K562 (cell line): ENCODE measurements at regions not wholly inside any gene's neighbourhood (a gene's known extent, or its start where the extent isn't known, plus 50 kb on each side); places are given as distances from the start of the nearest gene placed in this dataset.

Experiments
- ATAC-seq: fragments of 200-7000 bp; cut with Tn5 transposase; 3 replicates; pipeline ENCODE4 v1.9.1; 2020; ENCODE audit warnings: moderate library complexity
- BruUV-seq: library from RNA; stranded (reverse); fragments of 400-500 nt; replicated peaks from 2 replicates; lab custom pipeline; 2021; lab: Mats Ljungman, UMichigan
- CTCF ChIA-PET: fragments of 300-600 bp; formaldehyde crosslinking; extraction: SDS; loops from one replicate; lab custom pipeline; 2021; ENCODE audit warnings: low intra/inter-chr PET ratio; lab: Yijun Ruan, JAX
- POLR2A ChIA-PET: fragments of 300-600, 350-650 bp; sonication (Branson Sonifier 250); formaldehyde crosslinking; extraction: SDS; loops from one replicate; lab custom pipeline; 2021; ENCODE audit warnings: antibody characterized with exemption, inconsistent platforms; lab: Yijun Ruan, JAX
- DNase-seq, 4 experiments: peaks; one replicate each; pipeline versions ENCODE4 v3.0.0 to v3.0.0-alpha.2; 2011 to 2018; ENCODE audit warnings: low spot score in 3 of 4, mixed read lengths in 3 of 4; ENCODE audit errors: extremely low read depth in 1 of 4
- FAIRE-seq: peaks from 2 replicates; lab custom pipeline; 2011; peaks lifted over from hg19 to GRCh38; lab: Jason Lieb, UNC
- H2AFZ ChIP-seq: 2 replicates; pipeline ENCODE4 v1.6.0; 2011; ENCODE audit warnings: low read depth, low read length, control low read depth, inconsistent platforms
- H3K27ac ChIP-seq: fragments of 200-600 bp; 3 replicates; pipeline ENCODE4 v1.8.0; 2011; ENCODE audit warnings: low read depth, mild to moderate bottlenecking, control low read depth, inconsistent platforms, low read length, moderate library complexity, mixed read lengths; ENCODE audit errors: extremely low read depth
- H3K27me3 ChIP-seq, 2 experiments: fragments of 300-600 bp in 1 of 2; 2 replicates in 1 of 2; 3 replicates in 1 of 2; pipeline versions ENCODE4 v1.6.0 to v1.8.0; 2011; ENCODE audit warnings: inconsistent platforms in 2 of 2, low read length in 2 of 2, mild to moderate bottlenecking in 1 of 2, mixed read lengths in 1 of 2, moderate library complexity in 1 of 2; ENCODE audit not compliant: control insufficient read depth in 2 of 2, insufficient read depth in 2 of 2
- H3K36me3 ChIP-seq: fragments of 300-600 bp; 3 replicates; pipeline ENCODE4 v1.8.0; 2011; ENCODE audit warnings: mild to moderate bottlenecking, low read length, inconsistent platforms; ENCODE audit not compliant: control insufficient read depth, insufficient read depth
- H3K4me1 ChIP-seq, 2 experiments: fragments of 200-600 bp in 1 of 2; replicated peaks in 1 of 2; 2 replicates in 1 of 2; 3 replicates in 1 of 2; pipeline versions ENCODE4 v1.5.1 to v1.8.0; 2011; ENCODE audit warnings: inconsistent platforms in 2 of 2, low read length in 2 of 2, mild to moderate bottlenecking in 1 of 2, mixed read lengths in 1 of 2, moderate library complexity in 1 of 2; ENCODE audit not compliant: control insufficient read depth in 2 of 2, insufficient read depth in 2 of 2
- H3K4me2 ChIP-seq: 2 replicates; pipeline ENCODE4 v1.6.1; 2011; ENCODE audit warnings: low read length, control low read depth, inconsistent platforms, mixed read lengths; ENCODE audit not compliant: insufficient read depth
- H3K4me3 ChIP-seq: fragments of 200-600 bp; sonication (generic), shearing (Covaris generic); 2 replicates; pipeline ENCODE4 v1.5.1; 2016; ENCODE audit warnings: control low read depth, inconsistent platforms
- H3K79me2 ChIP-seq: fragments of 200-600 bp; 3 replicates; pipeline ENCODE4 v1.8.0; 2011; ENCODE audit warnings: low read length, inconsistent platforms; ENCODE audit not compliant: control insufficient read depth, insufficient read depth
- H3K9ac ChIP-seq, 2 experiments: 2 replicates each; pipeline versions ENCODE4 v1.6.0 to v1.6.1; 2011; ENCODE audit warnings: low read depth in 2 of 2, low read length in 2 of 2, control low read depth in 1 of 2, inconsistent platforms in 1 of 2, mild to moderate bottlenecking in 1 of 2, mixed read lengths in 1 of 2; ENCODE audit not compliant: insufficient read depth in 1 of 2
- H3K9me1 ChIP-seq: one replicate; pipeline ENCODE4 v1.6.0; 2011; ENCODE audit warnings: inconsistent platforms, mild to moderate bottlenecking, low read length, moderate library complexity; ENCODE audit not compliant: control insufficient read depth, insufficient read depth
- H3K9me3 ChIP-seq: replicated peaks from 2 replicates; pipeline ENCODE4 v1.5.1; 2011; ENCODE audit warnings: low read depth, low read length, inconsistent platforms; ENCODE audit not compliant: control insufficient read depth, insufficient read depth
- H4K20me1 ChIP-seq: replicated peaks from 2 replicates; pipeline ENCODE4 v1.6.1; 2011; ENCODE audit warnings: low read length, inconsistent platforms, mixed read lengths; ENCODE audit not compliant: control insufficient read depth, insufficient read depth
- CEBPB ChIP-seq: fragments of 450-650 bp; IDR thresholded peaks from 2 replicates; pipeline ENCODE4 v1.6.1; 2016; ENCODE audit warnings: missing genetic modification characterization, missing compliant biosample characterization
- ZNF449 ChIP-seq: fragments of 250-450 bp; sonication (Bioruptor Pico); IDR thresholded peaks from 2 replicates; pipeline ENCODE4 v1.8.0; 2022; ENCODE audit warnings: moderate library complexity, mild to moderate bottlenecking, inconsistent platforms
- ZNF75A ChIP-seq: fragments of 450-650 bp; formaldehyde crosslinking; IDR thresholded peaks from 2 replicates; pipeline ENCODE4 v1.4.0; 2020; ENCODE audit warnings: mild to moderate bottlenecking
- WGBS: fragments of 100-300 bp; shearing (Covaris generic); methylation state at CpG from one replicate; pipeline ENCODE4 v1.1.6; 2016; ENCODE audit warnings: low coverage, mixed read lengths; ENCODE audit not compliant: insufficient coverage; ENCODE audit errors: missing lambda C conversion rate; 5-methylcytosine and 5-hydroxymethylcytosine counted together
- in situ Hi-C: fragments of 300-500 bp; cut with MboI; formaldehyde crosslinking; loops from 4 replicates; pipeline ENCODE4 v1.15.0; 2018; ENCODE audit warnings: inconsistent platforms, mixed read lengths
- intact Hi-C: fragments of 100-400 bp; cut with micrococcal nuclease; formaldehyde crosslinking; loops from 2 replicates; pipeline ENCODE4 v1.14.2; 2022
- TF ChIP-seq, protein P1 (sequence below): sonication (generic); formaldehyde crosslinking; IDR thresholded peaks from 2 replicates; pipeline ENCODE4 v1.8.1; 2023; ENCODE audit warnings: mild to moderate bottlenecking, missing genetic modification reagents

DNA sequence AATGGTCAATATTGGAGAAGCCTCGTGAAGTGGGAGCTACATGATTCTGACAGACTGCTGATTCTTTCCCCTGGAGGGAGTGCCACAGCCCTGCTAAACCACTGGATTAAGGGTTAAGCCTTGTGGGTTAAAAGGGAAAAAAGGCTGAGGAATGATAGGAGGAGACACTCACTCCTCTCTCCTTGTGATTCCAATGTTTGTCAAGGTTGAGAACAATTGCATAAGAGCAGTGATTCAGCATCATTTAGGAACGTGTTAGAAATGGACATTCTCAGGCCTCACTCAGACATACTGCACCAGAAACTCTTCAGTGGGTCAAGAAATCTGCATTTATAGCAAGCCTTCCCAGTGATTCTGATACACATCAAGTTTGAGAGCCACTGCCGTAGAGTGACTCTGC lies 87.8 kb upstream of the GZMB start:
- ATAC-seq: no peak

DNA sequence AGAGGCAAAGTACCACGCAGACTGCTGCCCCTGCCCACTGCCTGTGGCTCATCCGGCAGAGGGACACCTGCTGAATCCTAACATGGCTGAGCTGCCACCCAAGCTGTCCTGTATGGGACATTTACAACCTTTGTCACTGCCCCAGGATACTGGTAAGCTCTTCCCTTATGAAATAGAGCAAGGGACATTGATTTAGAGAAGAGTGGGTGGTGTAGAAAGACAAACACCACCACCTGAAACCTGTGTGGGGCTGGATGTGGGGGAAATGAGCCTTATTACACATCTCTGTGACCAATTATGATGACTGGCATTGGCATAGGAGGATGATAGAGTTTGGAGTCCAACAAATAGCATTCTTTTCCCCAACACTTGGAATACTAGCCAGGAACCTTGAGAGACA lies 81.2 kb upstream of the GZMB start:
- Histone ChIP-seq H3K27me3 (no peaks in the 10 kb centered on the region; a peak in 1 of 5 replicates), H2AFZ (no peak overlapping the region), H3K79me2 (no peaks in the 10 kb centered on the region), H3K4me1 (no peaks in the 10 kb centered on the region), H3K27ac (no peak overlapping the region), H3K9me1 (no peaks in the 10 kb centered on the region), H3K36me3 (no peaks in the 10 kb centered on the region), H4K20me1 (no peaks in the 10 kb centered on the region), H3K9ac (no peak overlapping the region), H3K4me2 (no peak overlapping the region), H3K9me3 (no peaks in the 10 kb centered on the region), H3K4me3 (no peak overlapping the region)
- BruUV-seq: no TSS peak
- FAIRE-seq (no peak), DNase-seq (no peak), ATAC-seq (no peak)
- ChIA-PET POLR2A (no interaction called here), CTCF (no interaction called here)
- TF ChIP-seq ZNF449 (CRISPR knock-in tag): no peak
- no peak for TF ChIP-seq ZNF75A
- in situ Hi-C loops: no loop called here
- 0% methylated on average over 1 of the region's 2 CpGs for WGBS
- intact Hi-C loops: loop anchor here (10.0 kb wide), 1 partner anchor 330 kb away; no protein-coding TSS in a partner anchor

More for the DNA sequence above, 87.8 kb upstream of the GZMB start:
- Histone ChIP-seq H4K20me1 (no peaks in the 10 kb centered on the region), H3K4me3 (no peak overlapping the region), H2AFZ (no peak overlapping the region), H3K4me1 (no peaks in the 10 kb centered on the region), H3K27me3 (no peaks in the 10 kb centered on the region), H3K36me3 (no peaks in the 10 kb centered on the region), H3K4me2 (no peak overlapping the region), H3K27ac (no peak overlapping the region), H3K79me2 (no peaks in the 10 kb centered on the region), H3K9me1 (no peaks in the 10 kb centered on the region), H3K9ac (no peak overlapping the region), H3K9me3 (no peaks in the 10 kb centered on the region)
- DNase-seq (no peak), FAIRE-seq (no peak)
- CTCF ChIA-PET: no interaction called here
- intact Hi-C loops (no loop called here), in situ Hi-C loops (no loop called here)
- TF ChIP-seq, protein P1, sequence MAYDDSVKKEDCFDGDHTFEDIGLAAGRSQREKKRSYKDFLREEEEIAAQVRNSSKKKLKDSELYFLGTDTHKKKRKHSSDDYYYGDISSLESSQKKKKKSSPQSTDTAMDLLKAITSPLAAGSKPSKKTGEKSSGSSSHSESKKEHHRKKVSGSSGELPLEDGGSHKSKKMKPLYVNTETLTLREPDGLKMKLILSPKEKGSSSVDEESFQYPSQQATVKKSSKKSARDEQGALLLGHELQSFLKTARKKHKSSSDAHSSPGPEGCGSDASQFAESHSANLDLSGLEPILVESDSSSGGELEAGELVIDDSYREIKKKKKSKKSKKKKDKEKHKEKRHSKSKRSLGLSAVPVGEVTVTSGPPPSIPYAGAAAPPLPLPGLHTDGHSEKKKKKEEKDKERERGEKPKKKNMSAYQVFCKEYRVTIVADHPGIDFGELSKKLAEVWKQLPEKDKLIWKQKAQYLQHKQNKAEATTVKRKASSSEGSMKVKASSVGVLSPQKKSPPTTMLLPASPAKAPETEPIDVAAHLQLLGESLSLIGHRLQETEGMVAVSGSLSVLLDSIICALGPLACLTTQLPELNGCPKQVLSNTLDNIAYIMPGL: no peak
- TF ChIP-seq CEBPB (tag): peak; percentile 66
- WGBS: 0% methylated on average over 2 of the region's 3 CpGs
- BruUV-seq: no TSS peak
- POLR2A ChIA-PET: no interaction called here
